ENCODE measurements at regions not wholly inside any gene's neighbourhood (a gene's known extent, or its start where the extent isn't known, plus 50 kb on each side); places are given as distances from the start of the nearest gene placed in this dataset.

- no peak for TF ChIP-seq CTCF (IDR thresholded peaks at IDR 0.05)
- TF ChIP-seq POLR2A (IDR thresholded peaks at IDR 0.05), result no peak
These were observed 216.1 kb upstream of the TMTC4 start for GRCh38 chr13:100890645-100891044.

Data from vagina (tissue), 2 donors.